Lower lobe of right lung (tissue), 2 donors: ENCODE measurements at regions not wholly inside any gene's neighbourhood (a gene's known extent, or its start where the extent isn't known, plus 50 kb on each side); places are given as distances from the start of the nearest gene placed in this dataset.

Experiments used
- ATAC-seq, 2 donors: fragments of 200-7000 bp; cut with Tn5 transposase; one replicate each; pipeline ENCODE4 v1.9.1; 2020 to 2022; ENCODE audit warnings: mild to moderate bottlenecking in 2 of 2, moderate library complexity in 2 of 2
- DNase-seq: peaks from one replicate; pipeline ENCODE4 v3.0.0-alpha.2; 2020
- H3K27ac ChIP-seq: fragments of 200-600 bp; one replicate; pipeline ENCODE4 v1.8.0; 2022
- H3K27me3 ChIP-seq: fragments of 200-600 bp; one replicate; pipeline ENCODE4 v1.8.0; 2022; ENCODE audit warnings: low read depth
- H3K36me3 ChIP-seq: fragments of 200-600 bp; one replicate; pipeline ENCODE4 v1.8.0; 2022; ENCODE audit warnings: mild to moderate bottlenecking
- H3K4me1 ChIP-seq: fragments of 200-600 bp; one replicate; pipeline ENCODE4 v1.8.0; 2022
- H3K4me3 ChIP-seq: fragments of 200-600 bp; one replicate; pipeline ENCODE4 v1.8.0; 2022; ENCODE audit warnings: mild to moderate bottlenecking
- H3K9me3 ChIP-seq: fragments of 200-600 bp; one replicate; pipeline ENCODE4 v1.8.0; 2022
- CTCF ChIP-seq: fragments of 200-600 bp; IDR thresholded peaks from one replicate; pipeline ENCODE4 v1.8.0; 2022; ENCODE audit warnings: antibody characterized with exemption, mild to moderate bottlenecking
- intact Hi-C: fragments of 100-400 bp; cut with DNase I; formaldehyde crosslinking; loops from one replicate; pipeline ENCODE4 v1.11.0; 2022
- donor health status: DM: no; HTN: yes; CAD: no; lungs with severe emphysema.

- Histone ChIP-seq H3K4me3 (no peak overlapping the region), H3K27ac (no peak overlapping the region), H3K4me1 (no peaks in the 10 kb centered on the region), H3K27me3 (no peaks in the 10 kb centered on the region), H3K36me3 (no peaks in the 10 kb centered on the region), H3K9me3 (no peaks in the 10 kb centered on the region)
- TF ChIP-seq CTCF: no peak
- ATAC-seq: no peak
- no peak for DNase-seq
- intact Hi-C loops: loop anchor here (10.0 kb wide), 1 partner anchor 290 kb away; no protein-coding TSS in a partner anchor
Measured at GRCh38 chr7:137165241-137165640, 178.3 kb downstream of the PTN start.

GRCh38 chr7:137164251-137164650 lies 179.3 kb downstream of the PTN start:
- no peak for TF ChIP-seq CTCF
- no peak for DNase-seq
- H3K27me3 ChIP-seq: no peaks in the 10 kb centered on the region
- no peak overlapping the region for H3K27ac ChIP-seq
- H3K4me1 ChIP-seq: no peaks in the 10 kb centered on the region
- no peak overlapping the region for H3K4me3 ChIP-seq
- peak in 1 of 2 donors; percentile 23 for ATAC-seq
- intact Hi-C loops: loop anchor here (10.0 kb wide), 1 partner anchor 291 kb away; no protein-coding TSS in a partner anchor
- no peaks in the 10 kb centered on the region for H3K9me3 ChIP-seq
- no peaks in the 10 kb centered on the region for H3K36me3 ChIP-seq

- Histone ChIP-seq H3K27ac (no peak overlapping the region), H3K27me3 (no peaks in the 10 kb centered on the region), H3K4me3 (no peak overlapping the region), H3K9me3 (no peaks in the 10 kb centered on the region), H3K36me3 (no peaks in the 10 kb centered on the region), H3K4me1 (no peaks in the 10 kb centered on the region)
- no peak for ATAC-seq
- TF ChIP-seq CTCF: no peak
- intact Hi-C loops: loop anchor here (10.0 kb wide), 1 partner anchor 295 kb away; no protein-coding TSS in a partner anchor
- DNase-seq: no peak
Measured at GRCh38 chr7:137160236-137160635, 183.3 kb downstream of the PTN start.

GRCh38 chr7:137157256-137157655 lies 186.3 kb downstream of the PTN start:
- DNase-seq: no peak
- H3K27me3 ChIP-seq: no peaks in the 10 kb centered on the region

GRCh38 chr7:137151690-137152052 lies 191.9 kb downstream of the PTN start:
- no peak for DNase-seq
- Histone ChIP-seq H3K27ac (no peak overlapping the region), H3K36me3 (no peaks in the 10 kb centered on the region), H3K9me3 (no peaks in the 10 kb centered on the region), H3K4me3 (no peak overlapping the region), H3K4me1 (no peaks in the 10 kb centered on the region), H3K27me3 (no peaks in the 10 kb centered on the region)
- intact Hi-C loops: no loop called here
- ATAC-seq: no peak
- TF ChIP-seq CTCF: no peak

More at GRCh38 chr7:137157256-137157655, 186.3 kb downstream of the PTN start:
- ATAC-seq: no peak
- H3K36me3 ChIP-seq: no peaks in the 10 kb centered on the region
- H3K27ac ChIP-seq: no peak overlapping the region
- H3K4me1 ChIP-seq: no peaks in the 10 kb centered on the region
- no peaks in the 10 kb centered on the region for H3K9me3 ChIP-seq
- TF ChIP-seq CTCF: no peak
- no peak overlapping the region for H3K4me3 ChIP-seq
- intact Hi-C loops: no loop called here
